ENCODE measurements at regions not wholly inside any gene's neighbourhood (a gene's known extent, or its start where the extent isn't known, plus 50 kb on each side); places are given as distances from the start of the nearest gene placed in this dataset.
"Not testable (repeated sequence)": the region's sequence is repeated elsewhere in the genome, so short reads cannot be mapped to it uniquely, and the experiment has no call there.

DNA sequence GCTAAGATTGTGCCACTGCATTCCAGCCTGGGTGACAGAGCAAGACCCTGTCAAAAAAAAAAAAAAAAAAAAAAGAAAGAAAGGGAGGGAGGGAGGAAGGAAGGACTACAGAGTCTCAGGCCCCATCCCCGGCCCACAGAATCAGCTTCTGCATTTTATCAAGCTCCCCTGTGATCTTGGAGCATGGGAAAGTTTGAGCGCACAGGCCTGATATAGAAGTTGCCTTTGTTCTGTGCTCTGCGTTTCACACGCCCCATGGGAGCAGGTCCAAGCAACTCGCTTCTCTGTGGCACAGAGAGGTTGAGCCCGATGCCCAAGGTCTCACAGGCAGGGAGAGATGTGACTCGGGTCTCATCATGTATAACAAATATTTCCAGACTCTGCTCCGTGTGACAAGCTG is 101.8 kb downstream of the PHETA1 start:
- no peak overlapping the region for H3K27ac ChIP-seq
- no peaks in the 10 kb centered on the region for H3K36me3 ChIP-seq
- peaks cover 0 to 26% of the 10 kb centered on the region in 2 donors for H3K27me3 ChIP-seq
- TF ChIP-seq POLR2AphosphoS5 (IDR thresholded peaks at IDR 0.05), result no peak
- no peak for TF ChIP-seq POLR2A (IDR thresholded peaks at IDR 0.05)
- TF ChIP-seq, protein P1, sequence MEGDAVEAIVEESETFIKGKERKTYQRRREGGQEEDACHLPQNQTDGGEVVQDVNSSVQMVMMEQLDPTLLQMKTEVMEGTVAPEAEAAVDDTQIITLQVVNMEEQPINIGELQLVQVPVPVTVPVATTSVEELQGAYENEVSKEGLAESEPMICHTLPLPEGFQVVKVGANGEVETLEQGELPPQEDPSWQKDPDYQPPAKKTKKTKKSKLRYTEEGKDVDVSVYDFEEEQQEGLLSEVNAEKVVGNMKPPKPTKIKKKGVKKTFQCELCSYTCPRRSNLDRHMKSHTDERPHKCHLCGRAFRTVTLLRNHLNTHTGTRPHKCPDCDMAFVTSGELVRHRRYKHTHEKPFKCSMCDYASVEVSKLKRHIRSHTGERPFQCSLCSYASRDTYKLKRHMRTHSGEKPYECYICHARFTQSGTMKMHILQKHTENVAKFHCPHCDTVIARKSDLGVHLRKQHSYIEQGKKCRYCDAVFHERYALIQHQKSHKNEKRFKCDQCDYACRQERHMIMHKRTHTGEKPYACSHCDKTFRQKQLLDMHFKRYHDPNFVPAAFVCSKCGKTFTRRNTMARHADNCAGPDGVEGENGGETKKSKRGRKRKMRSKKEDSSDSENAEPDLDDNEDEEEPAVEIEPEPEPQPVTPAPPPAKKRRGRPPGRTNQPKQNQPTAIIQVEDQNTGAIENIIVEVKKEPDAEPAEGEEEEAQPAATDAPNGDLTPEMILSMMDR (IDR thresholded peaks at IDR 0.05), result no peak
- no peaks in the 10 kb centered on the region for H3K4me1 ChIP-seq
- H3K4me3 ChIP-seq, result no peak overlapping the region
- intact Hi-C loops (cut with DNase I; ENCODE audit: low total_unique reads), result no loop called here
- no peak for DNase-seq (ENCODE audit: low spot score in 2 of 2)
- no peaks in the 10 kb centered on the region for H3K9me3 ChIP-seq

DNA sequence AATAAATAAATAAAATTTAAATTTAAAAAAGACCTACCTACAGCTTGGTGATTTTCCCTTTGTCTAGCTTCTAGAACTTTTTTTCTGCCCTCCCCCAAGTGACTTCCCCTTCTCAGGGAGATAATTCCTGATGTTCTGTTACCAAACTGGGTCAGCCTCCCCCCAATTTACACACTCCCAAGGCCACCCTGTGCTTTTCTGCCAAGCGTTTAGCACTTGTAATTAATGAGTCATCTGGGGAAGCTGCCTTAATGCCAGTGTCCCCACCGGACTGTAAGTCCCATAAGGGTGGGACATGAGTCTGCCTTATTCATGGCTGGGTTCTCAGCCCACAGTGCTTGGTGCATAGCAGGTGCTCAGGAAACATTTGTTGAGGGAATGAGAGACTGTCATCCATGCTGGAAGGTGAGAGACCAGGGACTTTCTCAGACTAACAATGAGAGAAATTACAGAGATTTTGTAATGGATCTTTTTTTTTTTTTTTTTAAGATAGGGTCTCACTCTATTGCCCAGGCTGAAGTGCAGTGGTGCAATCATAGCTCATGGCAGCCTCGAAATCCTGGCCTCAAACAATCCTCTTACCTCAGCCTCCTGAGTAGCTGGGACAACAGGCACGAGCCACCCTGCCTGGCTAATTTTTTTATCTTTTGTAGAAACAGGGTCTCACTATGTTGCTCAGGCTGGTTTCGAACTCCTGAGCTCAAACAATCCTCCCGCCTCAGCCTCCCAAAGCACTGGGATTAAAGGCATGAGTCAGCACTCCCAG is 106.8 kb downstream of the PHETA1 start:
- intact Hi-C loops (cut with DNase I; ENCODE audit: low total_unique reads), result no loop called here
- Histone ChIP-seq H3K4me3 (no peak overlapping the region), H3K9me3 (no peaks in the 10 kb centered on the region), H3K27ac (no peak overlapping the region), H3K27me3 (no peaks in the 10 kb centered on the region), H3K36me3 (no peaks in the 10 kb centered on the region), H3K4me1 (no peaks in the 10 kb centered on the region)
- no peak for TF ChIP-seq POLR2AphosphoS5 (IDR thresholded peaks at IDR 0.05)
- TF ChIP-seq, protein P1 (IDR thresholded peaks at IDR 0.05), result no peak
- TF ChIP-seq POLR2A (IDR thresholded peaks at IDR 0.05), result no peak
- DNase-seq (ENCODE audit: low spot score in 2 of 2), result no peak

DNA sequence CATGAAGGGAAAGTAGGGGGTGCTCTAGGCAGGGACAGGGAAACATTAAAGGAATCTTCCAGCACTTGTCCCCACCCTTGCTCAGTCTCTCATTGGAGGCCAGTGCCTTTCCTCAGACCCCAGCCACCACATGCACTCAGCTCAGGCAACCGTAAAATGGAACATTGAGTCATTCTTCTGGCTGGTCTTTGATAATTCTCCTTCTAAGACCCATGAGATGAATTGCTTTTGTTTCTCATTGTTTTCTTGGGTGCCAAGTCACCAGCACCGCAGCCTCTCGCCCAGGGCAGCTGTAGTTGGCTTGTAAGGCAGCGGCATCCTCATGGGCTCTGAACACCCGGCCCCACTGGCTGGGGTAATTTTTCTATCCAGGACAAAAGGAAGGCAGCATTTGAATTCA is 108.2 kb downstream of the PHETA1 start:
- no peaks in the 10 kb centered on the region for H3K9me3 ChIP-seq
- TF ChIP-seq POLR2A (IDR thresholded peaks at IDR 0.05) (no peak), POLR2AphosphoS5 (IDR thresholded peaks at IDR 0.05) (no peak)
- TF ChIP-seq, protein P1 (IDR thresholded peaks at IDR 0.05), result no peak
- H3K4me3 ChIP-seq, result no peak overlapping the region
- intact Hi-C loops (cut with DNase I; ENCODE audit: low total_unique reads), result no loop called here
- H3K4me1 ChIP-seq, result no peaks in the 10 kb centered on the region
- H3K36me3 ChIP-seq, result no peaks in the 10 kb centered on the region
- H3K27me3 ChIP-seq, result peaks cover 0 to 10% of the 10 kb centered on the region in 2 donors
- no peak overlapping the region for H3K27ac ChIP-seq
- no peak for DNase-seq (ENCODE audit: low spot score in 2 of 2)

DNA sequence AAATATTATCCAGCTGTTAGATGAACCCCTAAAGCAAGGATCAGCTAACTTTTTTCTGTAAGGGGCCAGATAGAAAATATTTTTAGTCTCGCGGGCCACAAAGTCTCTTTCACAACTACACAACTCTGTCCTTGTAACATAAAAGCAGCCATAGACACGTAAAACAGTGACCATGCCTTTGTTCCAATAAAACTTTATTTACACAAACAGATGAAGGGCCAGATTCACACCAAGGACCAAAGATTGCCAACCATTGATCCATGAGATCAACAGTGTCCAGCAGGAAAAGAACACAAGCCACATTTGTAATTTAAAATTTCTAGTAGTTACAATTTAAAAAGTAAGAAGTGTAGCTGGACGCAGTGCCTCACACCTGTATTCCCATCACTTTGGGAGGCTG is 109.7 kb downstream of the PHETA1 start:
- intact Hi-C loops (cut with DNase I; ENCODE audit: low total_unique reads), result no loop called here
- Histone ChIP-seq H3K9me3 (no peaks in the 10 kb centered on the region), H3K27me3 (peaks cover 0 to 18% of the 10 kb centered on the region in 2 donors), H3K4me3 (no peak overlapping the region), H3K36me3 (no peaks in the 10 kb centered on the region), H3K27ac (no peak overlapping the region), H3K4me1 (no peaks in the 10 kb centered on the region)
- TF ChIP-seq, protein P1 (IDR thresholded peaks at IDR 0.05), result no peak
- TF ChIP-seq POLR2A (IDR thresholded peaks at IDR 0.05), result no peak
- TF ChIP-seq POLR2AphosphoS5 (IDR thresholded peaks at IDR 0.05), result no peak
- DNase-seq (ENCODE audit: low spot score in 2 of 2), result no peak

DNA sequence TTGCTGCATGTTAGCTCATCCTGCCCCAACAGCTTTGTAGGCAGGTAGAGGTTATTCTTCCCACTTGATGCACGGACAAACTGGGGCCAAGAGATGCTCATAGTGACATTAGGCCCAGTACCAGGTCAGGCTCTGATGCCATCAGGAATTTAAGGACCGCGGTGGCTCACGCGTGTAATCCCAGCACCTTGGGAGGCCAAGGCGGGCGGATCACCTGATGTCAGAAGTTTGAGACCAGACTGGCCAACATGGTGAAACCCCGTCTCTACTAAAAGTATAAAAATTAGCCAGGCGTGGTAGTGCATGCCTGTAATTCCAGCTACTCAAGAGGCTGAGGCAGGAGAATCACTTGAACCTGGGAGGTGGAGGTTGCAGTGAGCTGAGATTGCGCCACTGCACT is 110.8 kb downstream of the PHETA1 start:
- peaks cover 0 to 23% of the 10 kb centered on the region in 2 donors for H3K27me3 ChIP-seq
- H3K4me1 ChIP-seq; H3K4me3 ChIP-seq; H3K36me3 ChIP-seq; DNase-seq (ENCODE audit: low spot score in 2 of 2); H3K27ac ChIP-seq; H3K9me3 ChIP-seq; intact Hi-C loops (cut with DNase I; ENCODE audit: low total_unique reads): not testable (repeated sequence)

Measured in breast epithelium (tissue), 4 donors.